ENCODE measurements at regions not wholly inside any gene's neighbourhood (a gene's known extent, or its start where the extent isn't known, plus 50 kb on each side); places are given as distances from the start of the nearest gene placed in this dataset.
"Not testable (repeated sequence)": the region's sequence is repeated elsewhere in the genome, so short reads cannot be mapped to it uniquely, and the experiment has no call there.

- no peak for DNase-seq (ENCODE audit: low read depth)
- ChIA-PET CTCF (no interaction called here), POLR2A (no interaction called here)
- H3K36me3 ChIP-seq (ENCODE audit: control insufficient read depth, insufficient read depth, low read length), result no peaks in the 10 kb centered on the region
- no peak overlapping the region for H3K4me3 ChIP-seq (ENCODE audit: low read depth, low read length)
- no peaks in the 10 kb centered on the region for H3K27me3 ChIP-seq (ENCODE audit: control insufficient read depth, insufficient read depth, low read length)
- no peak for TF ChIP-seq CTCF (IDR thresholded peaks at IDR 0.05; ENCODE audit: insufficient read depth, low read depth, low read length)
These were observed 768.6 kb downstream of the UQCRFS1 start for GRCh38 chr19:28444362-28444761.

- H3K4me3 ChIP-seq (ENCODE audit: low read depth, low read length), result no peak overlapping the region
- no peak for TF ChIP-seq CTCF (IDR thresholded peaks at IDR 0.05; ENCODE audit: insufficient read depth, low read depth, low read length)
- ChIA-PET CTCF (no interaction called here), POLR2A (no interaction called here)
- DNase-seq (ENCODE audit: low read depth), result no peak
- H3K36me3 ChIP-seq (ENCODE audit: control insufficient read depth, insufficient read depth, low read length), result no peaks in the 10 kb centered on the region
- H3K27me3 ChIP-seq (ENCODE audit: control insufficient read depth, insufficient read depth, low read length), result no peaks in the 10 kb centered on the region
These were observed 769.6 kb downstream of the UQCRFS1 start for GRCh38 chr19:28443361-28443760.

- CTCF ChIA-PET, result no interaction called here
- POLR2A ChIA-PET, result no interaction called here
- no peaks in the 10 kb centered on the region for H3K27me3 ChIP-seq (ENCODE audit: control insufficient read depth, insufficient read depth, low read length)
- DNase-seq (ENCODE audit: low read depth), result no peak
- TF ChIP-seq CTCF (IDR thresholded peaks at IDR 0.05; ENCODE audit: insufficient read depth, low read depth, low read length), result no peak
- H3K36me3 ChIP-seq (ENCODE audit: control insufficient read depth, insufficient read depth, low read length), result no peaks in the 10 kb centered on the region
- H3K4me3 ChIP-seq (ENCODE audit: low read depth, low read length), result no peak overlapping the region
These were observed 775.3 kb downstream of the UQCRFS1 start for GRCh38 chr19:28437390-28438346.

- no peak overlapping the region for H3K4me3 ChIP-seq (ENCODE audit: low read depth, low read length)
- H3K27me3 ChIP-seq (ENCODE audit: control insufficient read depth, insufficient read depth, low read length), result no peaks in the 10 kb centered on the region
- no peak for DNase-seq (ENCODE audit: low read depth)
- ChIA-PET POLR2A (no interaction called here), CTCF (no interaction called here)
- H3K36me3 ChIP-seq (ENCODE audit: control insufficient read depth, insufficient read depth, low read length), result no peaks in the 10 kb centered on the region
- TF ChIP-seq CTCF (IDR thresholded peaks at IDR 0.05; ENCODE audit: insufficient read depth, low read depth, low read length), result no peak
These were observed 776.6 kb downstream of the UQCRFS1 start for GRCh38 chr19:28436320-28436719.

GRCh38 chr19:28435551-28436271 lies 777.2 kb downstream of the UQCRFS1 start:
- no peaks in the 10 kb centered on the region for H3K27me3 ChIP-seq (ENCODE audit: control insufficient read depth, insufficient read depth, low read length)
- no peak for DNase-seq (ENCODE audit: low read depth)
- no peaks in the 10 kb centered on the region for H3K36me3 ChIP-seq (ENCODE audit: control insufficient read depth, insufficient read depth, low read length)
- TF ChIP-seq CTCF (IDR thresholded peaks at IDR 0.05; ENCODE audit: insufficient read depth, low read depth, low read length), result no peak
- ChIA-PET POLR2A (no interaction called here), CTCF (no interaction called here)
- no peak overlapping the region for H3K4me3 ChIP-seq (ENCODE audit: low read depth, low read length)

GRCh38 chr19:28434794-28435193 lies 778.2 kb downstream of the UQCRFS1 start:
- POLR2A ChIA-PET; DNase-seq (ENCODE audit: low read depth); H3K27me3 ChIP-seq (ENCODE audit: control insufficient read depth, insufficient read depth, low read length); H3K4me3 ChIP-seq (ENCODE audit: low read depth, low read length); H3K36me3 ChIP-seq (ENCODE audit: control insufficient read depth, insufficient read depth, low read length); CTCF ChIA-PET: not testable (repeated sequence)

- H3K4me3 ChIP-seq (ENCODE audit: low read depth, low read length); POLR2A ChIA-PET; H3K27me3 ChIP-seq (ENCODE audit: control insufficient read depth, insufficient read depth, low read length); H3K36me3 ChIP-seq (ENCODE audit: control insufficient read depth, insufficient read depth, low read length); CTCF ChIA-PET; DNase-seq (ENCODE audit: low read depth): not testable (repeated sequence)
These were observed 778.6 kb downstream of the UQCRFS1 start for GRCh38 chr19:28434365-28434764.

GRCh38 chr19:28433166-28433565 lies 779.8 kb downstream of the UQCRFS1 start:
- H3K36me3 ChIP-seq (ENCODE audit: control insufficient read depth, insufficient read depth, low read length); CTCF ChIA-PET; H3K27me3 ChIP-seq (ENCODE audit: control insufficient read depth, insufficient read depth, low read length); POLR2A ChIA-PET; H3K4me3 ChIP-seq (ENCODE audit: low read depth, low read length); DNase-seq (ENCODE audit: low read depth): not testable (repeated sequence)

Data from BJ (cell line).